Ecto neural progenitor cell (in vitro differentiated cells): ENCODE measurements at regions not wholly inside any gene's neighbourhood (a gene's known extent, or its start where the extent isn't known, plus 50 kb on each side); places are given as distances from the start of the nearest gene placed in this dataset.
A peak's percentile ranks its signal among the peaks of the same experiment; 100 is the strongest.

Experiments used
- DNase-seq: peaks from one replicate; pipeline ENCODE4 v3.0.0-alpha.2; 2018; ENCODE audit warnings: low spot score

GRCh38 chr1:29485096-29485925 lies 249.0 kb downstream of the PTPRU start:
- DNase-seq, result peak; percentile 24

GRCh38 chr1:29482991-29483390 lies 246.7 kb downstream of the PTPRU start:
- peak; percentile 29 for DNase-seq

- no peak for DNase-seq
Observed at GRCh38 chr1:29482064-29482463, 245.7 kb downstream of the PTPRU start.

- peak; percentile 18 for DNase-seq
Observed at GRCh38 chr1:29481031-29481430, 244.7 kb downstream of the PTPRU start.

- DNase-seq, result peak; percentile 36
Observed at GRCh38 chr1:29478879-29479278, 242.6 kb downstream of the PTPRU start.

- DNase-seq, result peak; percentile 69
Observed at GRCh38 chr1:29478151-29478791, 241.9 kb downstream of the PTPRU start.

GRCh38 chr1:29475326-29475725 lies 239.0 kb downstream of the PTPRU start:
- peak; percentile 32 for DNase-seq

- DNase-seq, result peak; percentile 29
Observed at GRCh38 chr1:29474274-29475244, 238.2 kb downstream of the PTPRU start.

- peak; percentile 26 for DNase-seq
Observed at GRCh38 chr1:29473161-29473855, 237.0 kb downstream of the PTPRU start.

- DNase-seq, result peak; percentile 41
Observed at GRCh38 chr1:29471487-29472313, 235.4 kb downstream of the PTPRU start.

GRCh38 chr1:29470788-29471119 lies 234.4 kb downstream of the PTPRU start:
- peak; percentile 30 for DNase-seq

GRCh38 chr1:29470087-29470787 lies 233.9 kb downstream of the PTPRU start:
- DNase-seq, result peak; percentile 29

GRCh38 chr1:29469457-29469856 lies 233.1 kb downstream of the PTPRU start:
- DNase-seq, result no peak

GRCh38 chr1:29467989-29468900 lies 231.9 kb downstream of the PTPRU start:
- DNase-seq, result no peak

GRCh38 chr1:29466258-29466657 lies 229.9 kb downstream of the PTPRU start:
- no peak for DNase-seq

- DNase-seq, result no peak
Observed at GRCh38 chr1:29465755-29466154, 229.4 kb downstream of the PTPRU start.

- DNase-seq, result no peak
Observed at GRCh38 chr1:29462096-29462495, 225.8 kb downstream of the PTPRU start.

- no peak for DNase-seq
Observed at GRCh38 chr1:29461115-29461739, 224.9 kb downstream of the PTPRU start.

- DNase-seq, result no peak
Observed at GRCh38 chr1:29460694-29461093, 224.4 kb downstream of the PTPRU start.
